SK-N-MC (cell line): ENCODE measurements at regions not wholly inside any gene's neighbourhood (a gene's known extent, or its start where the extent isn't known, plus 50 kb on each side); places are given as distances from the start of the nearest gene placed in this dataset.

Source experiments
- EZH2 ChIP-seq: fragments of 200-600 bp; sonication (generic); IDR thresholded peaks from one replicate; pipeline ENCODE4 v1.6.1; 2017; ENCODE audit warnings: antibody characterized with exemption
- FOXP2 ChIP-seq: optimal IDR thresholded peaks from 2 replicates; pipeline ENCODE3; 2011; ENCODE audit warnings: mild to moderate bottlenecking, moderate library complexity; ENCODE audit not compliant: insufficient read depth; ENCODE audit errors: extremely low read length, control extremely low read depth
- POLR2AphosphoS5 ChIP-seq: IDR thresholded peaks from 2 replicates; pipeline ENCODE4 v1.6.1; 2012; ENCODE audit warnings: mild to moderate bottlenecking, low read depth, low read length, borderline replicate concordance

GRCh38 chr1:208615371-208615770 is 371.2 kb upstream of the PLXNA2 start:
- TF ChIP-seq POLR2AphosphoS5 (no peak), EZH2 (no peak), FOXP2 (no peak)
